GM18519 (cell line): ENCODE measurements at regions not wholly inside any gene's neighbourhood (a gene's known extent, or its start where the extent isn't known, plus 50 kb on each side); places are given as distances from the start of the nearest gene placed in this dataset.
"Not testable (repeated sequence)": the region's sequence is repeated elsewhere in the genome, so short reads cannot be mapped to it uniquely, and the experiment has no call there.

Experiments used
- ATAC-seq: cut with Tn5 transposase; IDR thresholded peaks from one replicate; pipeline ENCODE4 v1.9.1; 2021; ENCODE audit warnings: mild to moderate bottlenecking, moderate library complexity; ENCODE audit not compliant: unreplicated experiment, low FRiP score

DNA sequence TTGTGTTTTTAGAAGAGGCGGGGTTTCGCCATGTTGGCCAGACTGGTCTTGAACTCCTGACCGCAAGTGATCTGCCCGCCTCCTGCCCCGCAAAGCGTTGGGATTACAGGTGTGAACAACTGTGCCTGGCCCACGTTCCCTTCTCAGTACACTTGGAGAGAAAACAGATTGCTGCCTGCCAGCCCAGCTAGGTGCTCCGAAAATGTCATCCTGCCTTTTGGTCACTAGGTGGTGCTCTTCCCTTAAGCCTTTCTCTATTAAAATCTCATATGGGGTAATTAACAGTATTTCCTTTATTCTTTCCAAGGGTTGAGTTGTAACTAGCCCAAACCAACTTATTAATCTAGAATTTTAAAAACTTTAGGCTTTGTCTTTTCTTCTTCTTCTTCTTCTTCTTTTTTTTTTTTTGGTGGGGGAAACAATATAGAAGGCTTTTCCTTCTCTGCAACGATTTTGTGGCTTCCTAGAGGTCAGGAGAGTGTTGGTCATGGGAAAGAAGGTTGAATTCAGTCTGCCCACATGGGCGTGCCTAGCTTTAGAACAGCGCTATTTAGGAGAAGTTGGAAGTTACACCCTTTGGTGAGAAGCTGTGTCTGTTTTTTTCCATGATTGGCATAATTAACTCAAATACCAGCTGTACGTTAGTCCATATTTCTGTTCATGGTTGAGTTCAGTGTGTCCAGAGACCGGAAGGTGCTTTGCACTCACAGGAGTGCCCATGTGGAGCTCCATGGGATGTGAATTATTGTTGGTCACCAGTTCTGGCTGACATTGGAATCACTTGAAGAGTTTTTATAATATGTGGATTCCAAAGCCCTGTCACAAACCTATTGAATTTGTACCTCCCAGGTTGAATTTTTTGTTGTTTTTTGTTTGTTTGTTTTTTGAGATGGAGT lies 110.1 kb downstream of the LAT start:
- ATAC-seq: not testable (repeated sequence)

DNA sequence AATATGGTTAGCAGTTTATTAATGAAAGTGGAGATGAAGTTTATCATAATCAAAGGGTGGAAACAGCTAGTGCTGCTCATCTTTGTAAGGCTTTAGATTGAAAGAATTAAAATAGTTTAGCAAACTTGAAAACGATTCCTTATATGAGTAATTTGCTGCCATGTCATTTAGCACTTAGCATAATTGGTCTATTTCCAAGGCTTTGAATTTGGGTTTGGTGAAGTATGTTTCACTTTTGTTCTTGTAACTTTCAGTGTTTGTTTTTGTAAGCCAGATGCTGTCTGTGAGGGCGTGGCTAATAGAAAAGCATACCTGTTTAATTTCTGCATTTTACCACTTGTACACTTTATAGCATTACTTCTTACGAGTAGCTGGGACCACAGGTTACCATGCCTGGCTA lies 109.5 kb downstream of the LAT start:
- ATAC-seq: not testable (repeated sequence)

DNA sequence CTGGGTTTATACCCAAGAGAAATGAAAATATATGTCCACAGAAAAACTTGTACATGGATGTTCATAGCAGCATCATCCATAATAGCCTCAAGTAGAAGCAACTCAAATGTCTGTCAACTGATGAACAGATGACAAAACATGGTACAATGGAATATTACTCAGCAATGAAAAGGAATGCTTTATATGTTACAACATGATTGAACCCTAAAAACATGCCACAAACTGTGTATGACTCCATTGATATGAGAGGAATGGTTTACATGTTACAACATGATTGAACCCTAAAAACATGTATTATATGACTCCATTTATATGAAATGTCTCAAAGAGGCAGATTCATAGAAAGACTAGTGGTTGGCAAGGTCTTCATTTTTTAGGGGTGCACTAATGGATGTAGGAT lies 104.8 kb downstream of the LAT start:
- not testable (repeated sequence) for ATAC-seq

DNA sequence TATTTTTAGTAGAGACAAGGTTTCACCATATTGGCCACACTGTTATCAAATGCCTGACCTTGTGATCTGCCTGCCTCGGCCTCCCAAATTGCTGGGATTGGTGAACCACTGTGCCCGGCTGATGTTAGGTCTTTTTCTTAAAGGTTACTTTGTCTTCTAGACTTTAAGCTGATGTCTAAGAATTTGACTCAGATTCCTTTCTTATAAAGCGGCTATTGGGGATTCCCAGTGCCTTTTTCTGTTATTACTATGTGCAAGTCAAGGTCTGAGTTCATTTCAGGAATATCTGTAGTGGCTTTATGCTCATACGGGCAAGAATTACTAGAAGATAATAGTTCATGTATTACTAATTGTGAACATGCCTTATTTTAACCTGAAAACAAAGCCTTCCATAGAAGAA lies 102.8 kb downstream of the LAT start:
- ATAC-seq: not testable (repeated sequence)

DNA sequence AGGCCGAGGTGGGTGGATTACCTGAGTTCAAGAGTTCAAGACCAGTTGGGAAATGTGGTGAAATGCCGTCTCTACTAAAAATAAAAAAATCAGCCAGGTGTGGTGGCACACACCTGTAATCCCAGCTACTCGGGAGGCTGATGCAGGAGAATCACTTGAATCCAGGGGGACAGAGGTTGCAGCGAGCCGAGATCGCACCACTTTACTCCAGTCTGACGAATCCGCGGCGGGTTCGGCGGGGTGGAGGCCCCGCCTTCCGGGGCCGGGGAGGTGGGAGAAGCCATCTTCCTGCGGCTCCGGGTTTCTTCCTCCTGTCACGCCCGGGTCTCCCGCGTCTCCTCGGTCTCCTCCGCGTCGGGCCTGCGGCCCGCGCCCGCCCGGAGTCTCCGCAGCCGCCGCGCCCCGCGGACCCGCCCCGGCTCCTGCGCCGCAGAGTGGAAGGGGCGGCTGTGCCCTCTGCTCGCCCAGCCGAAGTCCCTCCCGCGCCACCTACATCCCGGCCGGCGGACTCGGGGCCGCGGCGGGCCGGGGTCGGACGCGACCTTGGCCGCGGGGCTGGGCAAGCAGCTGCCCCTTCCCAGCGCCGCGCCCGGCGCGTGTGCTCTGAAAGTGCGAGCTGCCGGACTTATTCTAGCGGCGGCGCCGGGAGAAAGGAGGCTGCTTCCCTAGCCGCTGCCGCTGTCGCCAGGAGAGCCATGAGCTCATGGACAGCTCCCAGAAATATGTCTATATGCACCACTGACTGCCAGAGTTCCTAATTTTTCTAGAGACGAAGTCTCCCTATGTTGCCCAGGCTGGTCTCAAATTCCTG lies 97.2 kb downstream of the LAT start:
- not testable (repeated sequence) for ATAC-seq

DNA sequence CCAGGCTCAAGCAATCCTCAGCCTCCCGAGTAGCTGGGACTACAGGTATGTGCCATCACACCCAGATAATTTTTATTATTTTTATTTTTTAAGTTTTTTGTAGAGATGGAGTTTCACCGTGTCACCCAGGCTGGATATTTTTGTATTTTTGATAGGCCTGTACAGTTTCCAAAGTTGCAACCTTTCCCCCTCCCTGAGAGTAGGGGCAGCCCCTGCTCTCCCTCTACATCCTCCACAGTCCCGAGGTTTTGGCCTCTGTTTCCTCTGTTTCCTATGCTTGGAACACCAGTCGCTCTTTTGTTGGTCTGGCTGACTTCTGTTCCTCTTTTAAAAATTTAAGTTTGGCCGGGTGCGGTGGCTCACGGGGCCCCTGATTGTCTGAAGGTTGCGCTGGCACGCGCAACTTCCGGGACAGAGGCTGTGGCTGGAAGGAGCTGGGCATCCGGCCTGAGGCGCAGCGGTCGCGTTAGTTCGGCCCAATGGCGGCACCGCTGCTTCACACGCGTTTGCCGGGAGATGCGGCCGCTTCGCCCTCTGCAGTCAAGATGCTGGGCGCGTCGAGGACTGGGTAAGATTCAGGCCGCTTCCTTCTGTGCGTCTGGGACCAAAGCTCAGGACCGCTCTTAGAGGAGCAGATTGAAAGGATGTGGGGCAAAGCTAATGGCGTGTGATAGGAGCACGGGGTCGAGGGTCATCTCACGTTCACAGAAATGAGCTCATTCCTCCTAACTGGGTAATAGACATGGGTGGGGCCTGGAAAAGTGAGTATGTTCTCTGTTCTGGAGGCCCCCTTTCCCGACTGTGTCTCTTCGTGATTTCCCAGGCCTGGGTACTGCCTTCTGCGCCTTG lies 89.9 kb downstream of the LAT start:
- ATAC-seq: not testable (repeated sequence)

DNA sequence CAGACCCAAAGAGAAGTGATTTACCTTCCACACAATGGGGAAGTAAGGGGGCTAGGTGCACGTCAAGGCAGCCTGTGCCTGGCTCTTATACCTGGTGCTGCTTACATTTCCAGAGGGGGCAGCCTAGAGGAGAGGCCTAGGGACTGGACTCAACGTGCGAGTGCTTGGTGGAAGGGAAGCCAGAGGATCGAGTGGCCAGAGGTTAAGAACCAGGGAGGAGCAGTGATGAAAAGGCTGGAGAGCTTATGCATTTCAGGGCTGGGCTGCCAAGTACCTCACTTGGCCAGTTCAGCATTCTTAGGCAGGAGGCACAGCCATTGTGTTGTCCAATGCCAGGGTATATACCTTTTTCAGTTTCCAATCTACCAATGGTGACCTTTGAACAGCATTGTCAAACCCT lies 77.4 kb downstream of the LAT start:
- ATAC-seq: not testable (repeated sequence)

DNA sequence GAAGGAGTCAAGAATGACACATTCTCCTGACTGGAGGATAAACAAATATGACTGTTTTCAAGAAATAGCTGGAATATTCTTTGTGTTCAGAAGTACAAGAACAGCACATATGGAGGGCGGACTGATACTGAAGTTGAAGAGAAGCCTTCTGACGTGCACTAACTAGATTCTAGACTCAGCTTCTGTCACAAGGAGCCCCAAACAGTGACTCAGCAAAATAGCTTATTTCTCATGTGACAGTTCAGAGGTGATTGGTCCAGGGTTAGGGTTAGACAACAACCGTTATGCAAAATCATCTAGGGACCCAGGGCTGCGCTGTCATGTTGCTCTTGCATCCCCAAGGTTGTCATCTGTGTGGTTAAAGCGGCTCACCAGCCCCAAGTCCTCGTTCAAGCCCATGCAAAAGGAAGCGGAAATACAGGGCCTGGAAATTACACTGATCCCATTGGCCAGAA lies 76.6 kb downstream of the LAT start:
- ATAC-seq: not testable (repeated sequence)

DNA sequence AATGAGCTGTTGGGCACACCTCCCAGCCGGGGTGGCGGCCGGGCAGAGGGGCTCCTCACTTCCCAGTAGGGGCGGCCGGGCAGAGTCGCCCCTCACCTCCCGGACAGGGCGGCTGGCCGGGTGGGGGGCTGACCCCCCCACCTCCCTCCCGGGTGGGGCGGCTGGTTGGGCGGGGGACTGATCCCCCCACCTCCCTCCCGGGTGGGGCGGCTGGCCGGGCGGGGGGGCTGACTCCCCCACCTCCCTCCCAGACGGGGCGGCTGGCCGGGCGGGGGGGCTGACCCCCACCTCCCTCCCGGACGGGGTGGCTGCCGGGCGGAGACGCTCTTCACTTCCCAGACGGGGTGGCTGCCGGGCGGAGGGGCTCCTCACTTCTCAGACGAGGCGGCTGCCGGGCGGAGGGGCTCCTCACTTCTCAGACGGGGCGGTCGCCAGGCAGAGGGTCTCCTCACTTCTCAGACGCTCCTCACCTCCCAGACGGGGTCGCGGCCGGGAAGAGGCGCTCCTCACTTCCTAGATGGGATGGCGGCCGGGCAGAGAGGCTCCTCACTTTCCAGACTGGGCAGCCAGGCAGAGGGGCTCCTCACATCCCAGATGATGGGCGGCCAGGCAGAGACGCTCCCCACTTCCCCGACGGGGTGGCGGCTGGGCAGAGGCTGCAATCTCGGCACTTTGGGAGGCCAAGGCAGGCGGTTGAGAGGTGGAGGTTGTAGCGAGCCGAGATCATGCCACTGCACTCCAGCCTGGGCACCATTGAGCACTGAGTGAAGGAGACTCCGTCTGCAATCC lies 75.4 kb downstream of the LAT start:
- ATAC-seq: not testable (repeated sequence)

DNA sequence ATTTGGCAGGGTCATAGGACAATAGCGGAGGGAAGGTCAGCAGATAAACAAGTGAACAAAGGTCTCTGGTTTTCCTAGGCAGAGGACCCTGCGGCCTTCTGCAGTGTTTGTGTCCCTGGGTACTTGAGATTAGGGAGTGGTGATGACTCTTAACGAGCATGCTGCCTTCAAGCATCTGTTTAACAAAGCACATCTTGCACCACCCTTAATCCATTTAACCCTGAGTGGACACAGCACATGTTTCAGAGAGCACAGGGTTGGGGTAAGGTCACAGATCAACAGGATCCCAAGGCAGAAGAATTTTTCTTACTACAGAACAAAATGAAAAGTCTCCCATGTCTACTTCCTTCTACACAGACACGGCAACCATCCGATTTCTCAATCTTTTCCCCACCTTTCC lies 74.7 kb downstream of the LAT start:
- not testable (repeated sequence) for ATAC-seq
